Panc1 (cell line): ENCODE measurements at regions not wholly inside any gene's neighbourhood (a gene's known extent, or its start where the extent isn't known, plus 50 kb on each side); places are given as distances from the start of the nearest gene placed in this dataset.

Experiments
- ATAC-seq: fragments of 200-7000 bp; cut with Tn5 transposase; 2 replicates; pipeline ENCODE4 v1.9.1; 2020; ENCODE audit warnings: mild to moderate bottlenecking, moderate library complexity
- BruUV-seq: library from RNA; stranded (reverse); fragments of 400-500 nt; replicated peaks from 2 replicates; lab custom pipeline; 2021; lab: Mats Ljungman, UMichigan
- CTCF ChIA-PET: fragments of 300-600 bp; sonication (Branson Sonifier 250); formaldehyde crosslinking; loops from one replicate; lab custom pipeline; 2022; ENCODE audit warnings: antibody characterized with exemption; lab: Charles Lee
- POLR2A ChIA-PET: fragments of 300-600 bp; sonication (Branson Sonifier 250); formaldehyde crosslinking; loops from one replicate; lab custom pipeline; 2022; ENCODE audit warnings: antibody characterized with exemption; lab: Charles Lee
- DNase-seq: peaks from one replicate; pipeline ENCODE4 v3.0.0-alpha.2; 2010; ENCODE audit warnings: low read depth, low spot score
- H3K27ac ChIP-seq: 2 replicates; pipeline ENCODE4 v1.5.1; 2011; ENCODE audit warnings: mild to moderate bottlenecking, low read length, inconsistent platforms
- H3K27me3 ChIP-seq: fragments of 200-500 bp; sonication (Bioruptor generic); 2 replicates; pipeline ENCODE4 v1.6.0; 2014; ENCODE audit warnings: low read length, inconsistent platforms; ENCODE audit not compliant: control insufficient read depth, insufficient read depth
- H3K36me3 ChIP-seq: fragments of 200-500 bp; sonication (Bioruptor generic); 2 replicates; pipeline ENCODE4 v1.5.1; 2014; ENCODE audit warnings: inconsistent platforms, mild to moderate bottlenecking, low read length, moderate library complexity; ENCODE audit not compliant: control insufficient read depth, insufficient read depth
- H3K4me1 ChIP-seq: 2 replicates; pipeline ENCODE4 v1.5.1; 2011; ENCODE audit warnings: inconsistent platforms, mild to moderate bottlenecking, low read length, moderate library complexity; ENCODE audit not compliant: control insufficient read depth, insufficient read depth
- H3K4me3 ChIP-seq, 2 experiments: 2 replicates each; pipeline ENCODE4 v1.5.1; 2011 to 2012; ENCODE audit warnings: low read depth in 2 of 2, low read length in 2 of 2, mild to moderate bottlenecking in 2 of 2, inconsistent platforms in 1 of 2, moderate library complexity in 1 of 2
- H3K9me3 ChIP-seq: fragments of 200-500 bp; sonication (Bioruptor generic); 2 replicates; pipeline ENCODE4 v1.5.1; 2014; ENCODE audit warnings: low read depth, mild to moderate bottlenecking, inconsistent platforms, low read length, moderate library complexity; ENCODE audit not compliant: control insufficient read depth, insufficient read depth
- CTCF ChIP-seq: fragments of 450-650 bp; IDR thresholded peaks from 2 replicates; pipeline ENCODE4 v1.5.1; 2017; ENCODE audit warnings: mild to moderate bottlenecking
- POLR2AphosphoS5 ChIP-seq: IDR thresholded peaks from 2 replicates; pipeline ENCODE4 v1.6.1; 2012; ENCODE audit warnings: mild to moderate bottlenecking, low read depth, low read length, moderate library complexity
- SIN3A ChIP-seq: IDR thresholded peaks from 2 replicates; pipeline ENCODE4 v1.6.1; 2012; ENCODE audit warnings: low read depth, mild to moderate bottlenecking, low read length, moderate library complexity, borderline replicate concordance; ENCODE audit not compliant: insufficient read depth
- TCF7L2 ChIP-seq: IDR thresholded peaks from 2 replicates; pipeline ENCODE4 v1.6.1; 2011; ENCODE audit warnings: mild to moderate bottlenecking, low read depth, low read length, inconsistent platforms
- in situ Hi-C: cut with HindIII; loops from 2 replicates; pipeline ENCODE4 v1.10.0; 2016; ENCODE audit warnings: low sequenced_read_pairs, low pct_unique_long_range_greater_than_20kb
- intact Hi-C: fragments of 100-400 bp; cut with micrococcal nuclease; formaldehyde crosslinking; loops from one replicate; pipeline ENCODE4 v1.10.0; 2022; ENCODE audit not compliant: unreplicated experiment
- TF ChIP-seq, protein P1 (sequence below), 2 experiments: IDR thresholded peaks; 2 replicates each; pipeline ENCODE4 v1.6.1; 2011 to 2012; ENCODE audit warnings: low read depth in 2 of 2, control low read depth in 1 of 2, low read length in 1 of 2, mild to moderate bottlenecking in 1 of 2, moderate library complexity in 1 of 2; ENCODE audit not compliant: insufficient read depth in 1 of 2

GRCh38 chr3:163946785-163947184, 1131.5 kb downstream of the SI start:
- POLR2A ChIA-PET = no interaction called here

DNA sequence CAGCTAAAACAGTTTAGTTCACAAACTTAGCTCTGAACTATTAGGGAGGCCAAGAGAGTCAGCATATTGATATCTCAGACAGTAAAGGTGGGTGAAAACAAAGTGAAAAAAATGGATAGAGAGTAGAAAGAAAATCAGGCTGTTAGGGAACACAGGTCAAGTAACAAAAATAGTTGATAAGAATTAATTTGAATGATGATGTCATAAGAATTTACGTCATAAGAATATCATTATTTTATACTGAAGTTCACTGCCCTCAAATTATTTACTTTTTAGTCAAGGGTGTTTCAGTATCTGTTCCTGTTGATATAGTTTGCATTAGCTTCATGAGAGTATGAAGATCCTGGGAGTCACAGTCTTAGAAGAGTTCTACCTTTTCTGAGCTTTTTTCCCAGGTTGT, 1134.6 kb downstream of the SI start:
- Histone ChIP-seq H3K9me3 (0 out of 2 replicates have a peak, but pooled peaks cover 4% of the 10 kb centered on the region), H3K4me3 (no peak overlapping the region), H3K36me3 (no peaks in the 10 kb centered on the region), H3K27ac (no peak overlapping the region), H3K27me3 (no peaks in the 10 kb centered on the region), H3K4me1 (no peaks in the 10 kb centered on the region)
- CTCF ChIA-PET = no interaction called here
- POLR2A ChIA-PET = no interaction called here
- no TSS peak for BruUV-seq
- in situ Hi-C loops = no loop called here
- DNase-seq = no peak
- TF ChIP-seq TCF7L2 (no peak), POLR2AphosphoS5 (no peak), SIN3A (no peak), CTCF (no peak)
- TF ChIP-seq, protein P1, sequence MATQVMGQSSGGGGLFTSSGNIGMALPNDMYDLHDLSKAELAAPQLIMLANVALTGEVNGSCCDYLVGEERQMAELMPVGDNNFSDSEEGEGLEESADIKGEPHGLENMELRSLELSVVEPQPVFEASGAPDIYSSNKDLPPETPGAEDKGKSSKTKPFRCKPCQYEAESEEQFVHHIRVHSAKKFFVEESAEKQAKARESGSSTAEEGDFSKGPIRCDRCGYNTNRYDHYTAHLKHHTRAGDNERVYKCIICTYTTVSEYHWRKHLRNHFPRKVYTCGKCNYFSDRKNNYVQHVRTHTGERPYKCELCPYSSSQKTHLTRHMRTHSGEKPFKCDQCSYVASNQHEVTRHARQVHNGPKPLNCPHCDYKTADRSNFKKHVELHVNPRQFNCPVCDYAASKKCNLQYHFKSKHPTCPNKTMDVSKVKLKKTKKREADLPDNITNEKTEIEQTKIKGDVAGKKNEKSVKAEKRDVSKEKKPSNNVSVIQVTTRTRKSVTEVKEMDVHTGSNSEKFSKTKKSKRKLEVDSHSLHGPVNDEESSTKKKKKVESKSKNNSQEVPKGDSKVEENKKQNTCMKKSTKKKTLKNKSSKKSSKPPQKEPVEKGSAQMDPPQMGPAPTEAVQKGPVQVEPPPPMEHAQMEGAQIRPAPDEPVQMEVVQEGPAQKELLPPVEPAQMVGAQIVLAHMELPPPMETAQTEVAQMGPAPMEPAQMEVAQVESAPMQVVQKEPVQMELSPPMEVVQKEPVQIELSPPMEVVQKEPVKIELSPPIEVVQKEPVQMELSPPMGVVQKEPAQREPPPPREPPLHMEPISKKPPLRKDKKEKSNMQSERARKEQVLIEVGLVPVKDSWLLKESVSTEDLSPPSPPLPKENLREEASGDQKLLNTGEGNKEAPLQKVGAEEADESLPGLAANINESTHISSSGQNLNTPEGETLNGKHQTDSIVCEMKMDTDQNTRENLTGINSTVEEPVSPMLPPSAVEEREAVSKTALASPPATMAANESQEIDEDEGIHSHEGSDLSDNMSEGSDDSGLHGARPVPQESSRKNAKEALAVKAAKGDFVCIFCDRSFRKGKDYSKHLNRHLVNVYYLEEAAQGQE (IDR thresholded peaks at IDR 0.05; ENCODE audit: insufficient read depth in 1 of 2, low read depth in 2 of 2, low read length in 1 of 2) = no peak
- intact Hi-C loops = no loop called here
- ATAC-seq = no peak

More at GRCh38 chr3:163946785-163947184, 1131.5 kb downstream of the SI start:
- CTCF ChIA-PET = no interaction called here
- Histone ChIP-seq H3K4me1 (no peaks in the 10 kb centered on the region), H3K4me3 (no peak overlapping the region), H3K36me3 (no peaks in the 10 kb centered on the region), H3K27ac (no peak overlapping the region), H3K27me3 (no peaks in the 10 kb centered on the region), H3K9me3 (0 out of 2 replicates have a peak, but pooled peaks cover 4% of the 10 kb centered on the region)
- in situ Hi-C loops = no loop called here
- ATAC-seq (no peak), DNase-seq (no peak)
- no peak for TF ChIP-seq SIN3A
- TF ChIP-seq POLR2AphosphoS5 = no peak
- no peak for TF ChIP-seq CTCF
- TF ChIP-seq, protein P1 (IDR thresholded peaks at IDR 0.05; ENCODE audit: insufficient read depth in 1 of 2, low read depth in 2 of 2, low read length in 1 of 2) = no peak
- no peak for TF ChIP-seq TCF7L2
- no TSS peak for BruUV-seq
- intact Hi-C loops = no loop called here
